Stimulated activated CD4-positive, alpha-beta T cell treated with anti-CD3 and anti-CD28 coated beads, Interleukin-2, amount 100 ng/mL, for 24 hours (primary cell): ENCODE measurements at regions not wholly inside any gene's neighbourhood (a gene's known extent, or its start where the extent isn't known, plus 50 kb on each side); places are given as distances from the start of the nearest gene placed in this dataset.
A peak's percentile ranks its signal among the peaks of the same experiment; 100 is the strongest.

Source experiments
- DNase-seq, 2 donors: peaks; one replicate each; pipeline ENCODE4 v3.0.0-alpha.2; 2020

GRCh38 chr6:21429291-21429690 is 164.3 kb upstream of the SOX4 start:
- no peak for DNase-seq

- DNase-seq = no peak
These were observed 162.0 kb upstream of the SOX4 start for GRCh38 chr6:21431526-21431925.

GRCh38 chr6:21436625-21437024 is 156.9 kb upstream of the SOX4 start:
- no peak for DNase-seq

GRCh38 chr6:21437581-21437980 is 156.0 kb upstream of the SOX4 start:
- no peak for DNase-seq

- peak; percentile 22 to 30 for DNase-seq
These were observed 155.1 kb upstream of the SOX4 start for GRCh38 chr6:21438237-21438985.

- no peak for DNase-seq
These were observed 154.6 kb upstream of the SOX4 start for GRCh38 chr6:21438986-21439352.

GRCh38 chr6:21441386-21441785 is 152.2 kb upstream of the SOX4 start:
- no peak for DNase-seq

- DNase-seq = no peak
These were observed 150.7 kb upstream of the SOX4 start for GRCh38 chr6:21442874-21443273.

GRCh38 chr6:21444711-21445260 is 148.8 kb upstream of the SOX4 start:
- no peak for DNase-seq

- no peak for DNase-seq
These were observed 145.6 kb upstream of the SOX4 start for GRCh38 chr6:21447987-21448386.

- no peak for DNase-seq
These were observed 145.0 kb upstream of the SOX4 start for GRCh38 chr6:21448485-21449109.

- DNase-seq = no peak
These were observed 143.4 kb upstream of the SOX4 start for GRCh38 chr6:21450149-21450548.

- DNase-seq = no peak
These were observed 142.9 kb upstream of the SOX4 start for GRCh38 chr6:21450628-21451027.

- no peak for DNase-seq
These were observed 142.0 kb upstream of the SOX4 start for GRCh38 chr6:21451546-21452013.

GRCh38 chr6:21454262-21454661 is 139.3 kb upstream of the SOX4 start:
- DNase-seq = no peak

GRCh38 chr6:21455071-21455470 is 138.5 kb upstream of the SOX4 start:
- DNase-seq = no peak

- no peak for DNase-seq
These were observed 135.9 kb upstream of the SOX4 start for GRCh38 chr6:21457647-21458046.

GRCh38 chr6:21459641-21460040 is 133.9 kb upstream of the SOX4 start:
- DNase-seq = no peak

- DNase-seq = no peak
These were observed 131.6 kb upstream of the SOX4 start for GRCh38 chr6:21461844-21462518.

GRCh38 chr6:21462519-21462852 is 131.1 kb upstream of the SOX4 start:
- DNase-seq = no peak

- DNase-seq = no peak
These were observed 126.5 kb upstream of the SOX4 start for GRCh38 chr6:21467091-21467490.

GRCh38 chr6:21468461-21468860 is 125.1 kb upstream of the SOX4 start:
- DNase-seq = no peak

GRCh38 chr6:21469213-21469612 is 124.3 kb upstream of the SOX4 start:
- no peak for DNase-seq

- no peak for DNase-seq
These were observed 117.4 kb upstream of the SOX4 start for GRCh38 chr6:21476112-21476511.
